ENCODE measurements at regions not wholly inside any gene's neighbourhood (a gene's known extent, or its start where the extent isn't known, plus 50 kb on each side); places are given as distances from the start of the nearest gene placed in this dataset.

DNA sequence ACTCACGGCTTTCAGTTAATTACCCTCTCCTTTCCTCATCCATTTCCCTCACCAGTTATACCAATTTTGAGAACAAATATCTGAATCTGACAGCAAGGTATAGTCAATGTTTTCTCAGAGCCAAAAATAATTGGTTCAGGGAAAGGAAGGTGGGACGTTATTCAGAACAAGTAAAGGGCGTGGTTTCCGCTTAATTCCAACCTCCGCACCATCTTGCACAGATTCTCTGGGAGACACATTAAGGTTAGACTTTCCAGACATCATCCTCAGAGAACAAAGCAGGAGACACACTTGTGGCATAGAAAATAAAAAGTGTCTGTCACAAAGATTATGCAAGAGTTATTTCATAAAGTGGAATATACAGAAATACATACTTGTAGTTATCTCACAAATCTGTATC, 441.2 kb downstream of the IRX1 start:
- no CpG with 5 or more reads among the region's 5 CpGs for WGBS (ENCODE audit: extremely low coverage, insufficient read length, low lambda C conversion rate)
- H2BK20ac ChIP-seq (ENCODE audit: low read depth, low read length, poor library complexity, severe bottlenecking): no peak overlapping the region
- H2BK12ac ChIP-seq (ENCODE audit: insufficient read length, low read depth, low read length): no peak overlapping the region
- H3K4me1 Mint-ChIP-seq: no peaks in the 10 kb centered on the region
- no peaks in the 10 kb centered on the region for H3K9me3 ChIP-seq (ENCODE audit: control insufficient read depth, low read depth, low read length)
- TF ChIP-seq, protein P1, sequence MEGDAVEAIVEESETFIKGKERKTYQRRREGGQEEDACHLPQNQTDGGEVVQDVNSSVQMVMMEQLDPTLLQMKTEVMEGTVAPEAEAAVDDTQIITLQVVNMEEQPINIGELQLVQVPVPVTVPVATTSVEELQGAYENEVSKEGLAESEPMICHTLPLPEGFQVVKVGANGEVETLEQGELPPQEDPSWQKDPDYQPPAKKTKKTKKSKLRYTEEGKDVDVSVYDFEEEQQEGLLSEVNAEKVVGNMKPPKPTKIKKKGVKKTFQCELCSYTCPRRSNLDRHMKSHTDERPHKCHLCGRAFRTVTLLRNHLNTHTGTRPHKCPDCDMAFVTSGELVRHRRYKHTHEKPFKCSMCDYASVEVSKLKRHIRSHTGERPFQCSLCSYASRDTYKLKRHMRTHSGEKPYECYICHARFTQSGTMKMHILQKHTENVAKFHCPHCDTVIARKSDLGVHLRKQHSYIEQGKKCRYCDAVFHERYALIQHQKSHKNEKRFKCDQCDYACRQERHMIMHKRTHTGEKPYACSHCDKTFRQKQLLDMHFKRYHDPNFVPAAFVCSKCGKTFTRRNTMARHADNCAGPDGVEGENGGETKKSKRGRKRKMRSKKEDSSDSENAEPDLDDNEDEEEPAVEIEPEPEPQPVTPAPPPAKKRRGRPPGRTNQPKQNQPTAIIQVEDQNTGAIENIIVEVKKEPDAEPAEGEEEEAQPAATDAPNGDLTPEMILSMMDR (conservative IDR thresholded peaks at IDR 0.05): no peak
- no peak overlapping the region for H3K9ac ChIP-seq (ENCODE audit: extremely low read depth, insufficient read length, low read length)
- H3K4ac ChIP-seq (ENCODE audit: low read depth, low read length): no peak overlapping the region
- H3K4me3 Mint-ChIP-seq: no peak overlapping the region
- no peak overlapping the region for H3K4me2 ChIP-seq (ENCODE audit: insufficient read depth, insufficient read length, low read length)
- no peak overlapping the region for H3K14ac ChIP-seq (ENCODE audit: insufficient read depth, low read length)
- no peak overlapping the region for H3K18ac ChIP-seq (ENCODE audit: insufficient read length, low read depth, low read length)
- H3K79me1 ChIP-seq (ENCODE audit: insufficient read depth, low read depth, low read length, poor library complexity, severe bottlenecking): no peaks in the 10 kb centered on the region
- H4K5ac ChIP-seq (ENCODE audit: insufficient read length, low read depth, low read length): no peak overlapping the region
- H3K27me3 ChIP-seq (ENCODE audit: insufficient read depth, low read length): no peaks in the 10 kb centered on the region
- H3K23me2 ChIP-seq (ENCODE audit: insufficient read length, low read depth, low read length, poor library complexity, severe bottlenecking): no peaks in the 10 kb centered on the region
- no peak overlapping the region for H2AK5ac ChIP-seq (ENCODE audit: insufficient read length, low read length)
- peaks cover 0 to 3% of the 10 kb centered on the region in 2 experiments; a peak in 1 of 5 replicates for H3K9me3 Mint-ChIP-seq
- no peak for DNase-seq
- H3K56ac ChIP-seq (ENCODE audit: insufficient read length, low read depth, low read length): no peak overlapping the region
- no peak overlapping the region for H4K8ac ChIP-seq (replicated peaks; ENCODE audit: insufficient read length, low read depth, low read length)
- H4K20me1 ChIP-seq (ENCODE audit: control insufficient read depth, insufficient read depth, insufficient read length): no peaks in the 10 kb centered on the region
- no peaks in the 10 kb centered on the region for H3K4me1 ChIP-seq (ENCODE audit: insufficient read depth, low read length)
- no peak overlapping the region for H2BK15ac ChIP-seq (ENCODE audit: low read depth, low read length)
- no peak overlapping the region for H3K27ac Mint-ChIP-seq
- no peak overlapping the region for H2BK5ac ChIP-seq (ENCODE audit: insufficient read length, low read length)
- H3K36me3 Mint-ChIP-seq (ENCODE audit: insufficient read depth in 1 of 3, low read depth in 3 of 3): no peaks in the 10 kb centered on the region; a peak in 2 of 7 replicates
- no peak overlapping the region for H2BK120ac ChIP-seq (ENCODE audit: low read depth, low read length, poor library complexity, severe bottlenecking)
- H3K27me3 Mint-ChIP-seq (ENCODE audit: low read depth): peaks cover 1% of the 10 kb centered on the region
- no peak overlapping the region for H2AFZ ChIP-seq (ENCODE audit: low read length)
- H3T11ph ChIP-seq (ENCODE audit: low read length): no peak overlapping the region
- no peaks in the 10 kb centered on the region for H3K79me2 ChIP-seq (ENCODE audit: insufficient read depth, low read length)
- H3K27ac ChIP-seq (ENCODE audit: insufficient read length, low read depth, low read length): no peak overlapping the region
- H4K91ac ChIP-seq (ENCODE audit: insufficient read length, low read depth, low read length): no peak overlapping the region
- no peak overlapping the region for H3K23ac ChIP-seq (ENCODE audit: insufficient read length, low read depth, low read length)

Measured in H9 (cell line).